MM.1S (cell line): ENCODE measurements at regions not wholly inside any gene's neighbourhood (a gene's known extent, or its start where the extent isn't known, plus 50 kb on each side); places are given as distances from the start of the nearest gene placed in this dataset.

Experiments used
- DNase-seq: peaks from one replicate; pipeline ENCODE4 v3.0.0-alpha.2; 2015
- H2AFZ ChIP-seq: fragments of 300-600 bp; sonication (generic); 2 replicates; pipeline ENCODE4 v1.6.0; 2016; ENCODE audit warnings: antibody characterized with exemption, low read length
- H3F3A ChIP-seq: fragments of 300-600 bp; sonication (generic); 2 replicates; pipeline ENCODE4 v1.6.1; 2016; ENCODE audit warnings: mild to moderate bottlenecking, antibody characterized with exemption, low read length, moderate library complexity, mixed read lengths; ENCODE audit not compliant: insufficient read depth
- H3K27ac ChIP-seq: fragments of 300-600 bp; sonication (generic); 2 replicates; pipeline ENCODE4 v1.5.1; 2016; ENCODE audit warnings: mild to moderate bottlenecking, low read length
- H3K27me3 ChIP-seq: fragments of 300-600 bp; sonication (generic); replicated peaks from 2 replicates; pipeline ENCODE4 v1.6.0; 2016; ENCODE audit warnings: low read length; ENCODE audit not compliant: insufficient read depth
- H3K36me3 ChIP-seq: fragments of 300-600 bp; sonication (generic); replicated peaks from 2 replicates; pipeline ENCODE4 v1.6.1; 2016; ENCODE audit warnings: mild to moderate bottlenecking, low read length, mixed read lengths; ENCODE audit not compliant: insufficient read depth
- H3K4me1 ChIP-seq: fragments of 300-600 bp; sonication (generic); 2 replicates; pipeline ENCODE4 v1.6.1; 2016; ENCODE audit warnings: low read length, mixed read lengths
- H3K4me2 ChIP-seq: fragments of 300-600 bp; sonication (generic); 2 replicates; pipeline ENCODE4 v1.6.0; 2016; ENCODE audit warnings: low read depth, low read length
- H3K4me3 ChIP-seq: fragments of 300-600 bp; sonication (generic); 2 replicates; pipeline ENCODE4 v1.5.1; 2016; ENCODE audit warnings: low read length, mixed read lengths
- H3K79me2 ChIP-seq: fragments of 300-600 bp; sonication (generic); 2 replicates; pipeline ENCODE4 v1.6.1; 2016; ENCODE audit warnings: mixed run types, low read length, mixed read lengths
- H3K9ac ChIP-seq: fragments of 300-600 bp; sonication (generic); 2 replicates; pipeline ENCODE4 v1.6.1; 2016; ENCODE audit warnings: low read length, mixed read lengths
- H3K9me2 ChIP-seq: fragments of 300-600 bp; sonication (generic); replicated peaks from 2 replicates; pipeline ENCODE4 v1.6.1; 2016; ENCODE audit warnings: mild to moderate bottlenecking, low read length, mixed read lengths; ENCODE audit not compliant: insufficient read depth
- H3K9me3 ChIP-seq: fragments of 300-600 bp; sonication (generic); replicated peaks from 2 replicates; pipeline ENCODE4 v1.6.1; 2016; ENCODE audit warnings: mild to moderate bottlenecking, low read length, mixed read lengths; ENCODE audit not compliant: insufficient read depth
- H4K20me1 ChIP-seq: fragments of 300-600 bp; sonication (generic); 2 replicates; pipeline ENCODE4 v1.6.1; 2016; ENCODE audit warnings: mild to moderate bottlenecking, low read length, moderate library complexity, mixed read lengths; ENCODE audit not compliant: insufficient read depth
- EZH2 ChIP-seq: fragments of 300-600 bp; sonication (generic); optimal IDR thresholded peaks from 2 replicates; pipeline ENCODE3; 2017; ENCODE audit warnings: low read depth, mild to moderate bottlenecking, antibody characterized with exemption, low read length, mixed read lengths
- EZH2phosphoT487 ChIP-seq: fragments of 300-600 bp; sonication (generic); IDR thresholded peaks from 2 replicates; pipeline ENCODE4 v1.6.1; 2018; ENCODE audit warnings: antibody characterized with exemption, low read length
- TF ChIP-seq, protein P1 (sequence below): fragments of 300-600 bp; sonication (generic); IDR thresholded peaks from 2 replicates; pipeline ENCODE4 v1.5.1; 2016; ENCODE audit warnings: antibody characterized with exemption, low read length, mixed read lengths

DNA sequence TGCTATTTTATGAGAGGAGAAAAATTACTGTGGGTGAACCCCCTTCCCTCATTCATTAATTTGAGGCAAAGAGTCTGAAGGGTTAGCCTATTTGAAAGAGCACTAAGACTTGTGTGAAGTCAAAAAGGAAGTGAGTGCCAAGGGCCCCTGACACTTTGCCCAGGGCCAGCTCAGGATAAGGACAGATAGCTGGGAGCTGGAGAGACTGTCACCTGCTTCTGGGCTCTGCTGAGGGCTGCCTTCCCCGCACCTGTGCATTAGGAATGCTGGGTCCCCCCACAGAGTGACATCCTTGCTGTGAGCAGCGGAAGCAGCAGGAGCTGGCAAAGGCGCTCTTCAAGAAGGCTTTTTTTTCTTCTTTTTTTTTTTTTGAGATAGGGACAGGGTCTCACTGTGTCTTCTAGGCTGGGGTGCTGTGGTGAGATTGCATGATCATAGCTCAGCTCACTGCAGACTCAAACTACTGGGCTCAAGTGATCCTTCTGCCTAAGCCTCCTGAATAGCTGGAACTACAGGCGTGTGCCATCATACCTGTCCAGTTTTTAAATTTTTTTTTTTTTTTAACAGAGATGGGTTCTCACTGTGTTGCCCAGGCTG is 148.3 kb downstream of the AQP4 start:
- no peaks in the 10 kb centered on the region for H3K79me2 ChIP-seq
- H3K4me3 ChIP-seq = no peak overlapping the region
- H2AFZ ChIP-seq = no peak overlapping the region
- H3F3A ChIP-seq = no peaks in the 10 kb centered on the region
- H3K9me2 ChIP-seq = no peaks in the 10 kb centered on the region
- TF ChIP-seq EZH2phosphoT487 (no peak), EZH2 (no peak)
- TF ChIP-seq, protein P1, sequence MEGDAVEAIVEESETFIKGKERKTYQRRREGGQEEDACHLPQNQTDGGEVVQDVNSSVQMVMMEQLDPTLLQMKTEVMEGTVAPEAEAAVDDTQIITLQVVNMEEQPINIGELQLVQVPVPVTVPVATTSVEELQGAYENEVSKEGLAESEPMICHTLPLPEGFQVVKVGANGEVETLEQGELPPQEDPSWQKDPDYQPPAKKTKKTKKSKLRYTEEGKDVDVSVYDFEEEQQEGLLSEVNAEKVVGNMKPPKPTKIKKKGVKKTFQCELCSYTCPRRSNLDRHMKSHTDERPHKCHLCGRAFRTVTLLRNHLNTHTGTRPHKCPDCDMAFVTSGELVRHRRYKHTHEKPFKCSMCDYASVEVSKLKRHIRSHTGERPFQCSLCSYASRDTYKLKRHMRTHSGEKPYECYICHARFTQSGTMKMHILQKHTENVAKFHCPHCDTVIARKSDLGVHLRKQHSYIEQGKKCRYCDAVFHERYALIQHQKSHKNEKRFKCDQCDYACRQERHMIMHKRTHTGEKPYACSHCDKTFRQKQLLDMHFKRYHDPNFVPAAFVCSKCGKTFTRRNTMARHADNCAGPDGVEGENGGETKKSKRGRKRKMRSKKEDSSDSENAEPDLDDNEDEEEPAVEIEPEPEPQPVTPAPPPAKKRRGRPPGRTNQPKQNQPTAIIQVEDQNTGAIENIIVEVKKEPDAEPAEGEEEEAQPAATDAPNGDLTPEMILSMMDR = no peak
- no peaks in the 10 kb centered on the region for H3K36me3 ChIP-seq
- no peaks in the 10 kb centered on the region for H3K27me3 ChIP-seq
- no peak for DNase-seq
- H3K9ac ChIP-seq = no peak overlapping the region
- H3K4me1 ChIP-seq = peaks cover 7% of the 10 kb centered on the region; the same call in 1 of the 2 replicates
- H3K4me2 ChIP-seq = no peak overlapping the region
- no peaks in the 10 kb centered on the region for H3K9me3 ChIP-seq
- H3K27ac ChIP-seq = no peak overlapping the region
- no peaks in the 10 kb centered on the region for H4K20me1 ChIP-seq

DNA sequence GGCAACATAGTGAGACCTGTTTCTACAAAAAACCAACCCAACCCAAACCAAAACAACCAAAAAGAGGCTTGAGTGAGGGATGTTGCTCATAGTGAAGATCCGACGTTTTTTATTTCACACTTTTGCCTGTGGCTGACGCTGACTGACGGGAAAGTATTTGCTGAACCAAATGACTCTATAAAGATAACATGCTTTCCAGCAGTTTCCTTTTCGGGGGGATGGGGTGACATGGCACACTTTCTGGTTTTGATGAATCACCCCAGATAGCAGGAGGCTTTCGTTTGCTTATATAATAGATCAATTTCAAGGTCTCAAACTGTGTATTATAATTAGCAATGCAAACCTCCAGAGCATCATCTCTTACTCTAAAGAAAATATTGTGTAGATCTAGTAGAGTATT is 150.8 kb downstream of the AQP4 start:
- H2AFZ ChIP-seq = no peak overlapping the region
- no peaks in the 10 kb centered on the region for H3K9me2 ChIP-seq
- H3K79me2 ChIP-seq = no peaks in the 10 kb centered on the region
- H3K4me2 ChIP-seq = no peak overlapping the region
- no peaks in the 10 kb centered on the region for H3K27me3 ChIP-seq
- no peak for DNase-seq
- TF ChIP-seq EZH2phosphoT487 = no peak
- TF ChIP-seq, protein P1 = no peak
- TF ChIP-seq EZH2 = no peak
- H3K36me3 ChIP-seq = no peaks in the 10 kb centered on the region
- no peaks in the 10 kb centered on the region for H4K20me1 ChIP-seq
- peaks cover 24% of the 10 kb centered on the region for H3K4me1 ChIP-seq
- H3F3A ChIP-seq = peaks cover 16% of the 10 kb centered on the region
- no peaks in the 10 kb centered on the region for H3K9me3 ChIP-seq
- no peak overlapping the region for H3K4me3 ChIP-seq
- no peak overlapping the region for H3K27ac ChIP-seq
- H3K9ac ChIP-seq = no peak overlapping the region

DNA sequence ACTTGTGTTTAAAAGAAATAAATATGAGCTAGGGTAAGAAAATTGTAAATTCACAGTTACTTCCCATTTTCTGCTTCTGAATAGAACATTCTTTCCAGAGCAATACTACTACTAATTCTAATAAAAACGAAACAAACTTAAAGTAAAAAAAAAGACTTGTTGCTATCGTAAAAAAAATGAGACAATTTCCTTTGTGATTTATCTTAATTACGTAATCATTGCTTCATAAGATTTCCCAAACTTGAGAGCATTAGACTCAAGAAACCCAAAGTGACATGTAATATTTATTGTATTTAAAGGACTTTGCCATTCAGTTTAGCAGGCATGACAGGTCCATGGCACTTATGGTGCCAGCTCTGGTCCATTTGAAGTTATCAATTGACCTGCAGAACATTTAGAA is 153.8 kb downstream of the AQP4 start:
- Histone ChIP-seq H3K4me3 (no peak overlapping the region), H3K9ac (no peak overlapping the region), H3K79me2 (no peaks in the 10 kb centered on the region), H3K4me2 (no peak overlapping the region), H3K9me3 (no peaks in the 10 kb centered on the region), H3K9me2 (no peaks in the 10 kb centered on the region), H3K27ac (no peak overlapping the region), H3F3A (peaks cover 16% of the 10 kb centered on the region), H3K4me1 (peaks cover 29% of the 10 kb centered on the region), H4K20me1 (no peaks in the 10 kb centered on the region), H3K36me3 (no peaks in the 10 kb centered on the region), H3K27me3 (0 out of 2 replicates have a peak, but pooled peaks cover 7% of the 10 kb centered on the region), H2AFZ (no peak overlapping the region)
- TF ChIP-seq EZH2phosphoT487 = no peak
- TF ChIP-seq, protein P1 = no peak
- TF ChIP-seq EZH2 = no peak
- DNase-seq = no peak
